ENCODE measurements at regions not wholly inside any gene's neighbourhood (a gene's known extent, or its start where the extent isn't known, plus 50 kb on each side); places are given as distances from the start of the nearest gene placed in this dataset.

GRCh38 chr1:87194271-87194774 lies 134.4 kb upstream of the LMO4 start:
- no peak overlapping the region for H3K27ac ChIP-seq
- no peaks in the 10 kb centered on the region for H3K9me3 ChIP-seq
- H3K27me3 ChIP-seq: no peaks in the 10 kb centered on the region
- H3K4me1 ChIP-seq: no peaks in the 10 kb centered on the region
- no peaks in the 10 kb centered on the region for H3K36me3 ChIP-seq
- intact Hi-C loops (cut with DNase I; ENCODE audit: low total_unique reads): no loop called here
- TF ChIP-seq CTCF (IDR thresholded peaks at IDR 0.05) (no peak), POLR2A (IDR thresholded peaks at IDR 0.05) (no peak)
- H3K4me3 ChIP-seq: no peak overlapping the region
- no peak for DNase-seq

- H3K27ac ChIP-seq: no peak overlapping the region
- DNase-seq: no peak
- H3K9me3 ChIP-seq: no peaks in the 10 kb centered on the region
- no peaks in the 10 kb centered on the region for H3K36me3 ChIP-seq
- no peaks in the 10 kb centered on the region for H3K27me3 ChIP-seq
- TF ChIP-seq CTCF (IDR thresholded peaks at IDR 0.05): no peak
- TF ChIP-seq POLR2A (IDR thresholded peaks at IDR 0.05): no peak
- intact Hi-C loops (cut with DNase I; ENCODE audit: low total_unique reads): no loop called here
- H3K4me1 ChIP-seq: no peaks in the 10 kb centered on the region
- no peak overlapping the region for H3K4me3 ChIP-seq
Measured at GRCh38 chr1:87194856-87195255, 133.8 kb upstream of the LMO4 start.

- Histone ChIP-seq H3K36me3 (no peaks in the 10 kb centered on the region), H3K4me3 (no peak overlapping the region), H3K9me3 (no peaks in the 10 kb centered on the region), H3K27ac (no peak overlapping the region), H3K4me1 (no peaks in the 10 kb centered on the region), H3K27me3 (no peaks in the 10 kb centered on the region)
- DNase-seq: no peak
- intact Hi-C loops (cut with DNase I; ENCODE audit: low total_unique reads): no loop called here
- no peak for TF ChIP-seq POLR2A (IDR thresholded peaks at IDR 0.05)
- no peak for TF ChIP-seq CTCF (IDR thresholded peaks at IDR 0.05)
Measured at GRCh38 chr1:87196110-87196827, 132.4 kb upstream of the LMO4 start.

GRCh38 chr1:87197156-87197555 lies 131.5 kb upstream of the LMO4 start:
- intact Hi-C loops (cut with DNase I; ENCODE audit: low total_unique reads): no loop called here
- Histone ChIP-seq H3K36me3 (no peaks in the 10 kb centered on the region), H3K9me3 (no peaks in the 10 kb centered on the region), H3K4me3 (no peak overlapping the region), H3K27ac (no peak overlapping the region), H3K27me3 (no peaks in the 10 kb centered on the region), H3K4me1 (no peaks in the 10 kb centered on the region)
- TF ChIP-seq CTCF (IDR thresholded peaks at IDR 0.05): no peak
- no peak for TF ChIP-seq POLR2A (IDR thresholded peaks at IDR 0.05)
- DNase-seq: no peak

- Histone ChIP-seq H3K4me1 (no peaks in the 10 kb centered on the region), H3K4me3 (no peak overlapping the region), H3K9me3 (no peaks in the 10 kb centered on the region), H3K27ac (no peak overlapping the region), H3K36me3 (no peaks in the 10 kb centered on the region), H3K27me3 (no peaks in the 10 kb centered on the region)
- TF ChIP-seq CTCF (IDR thresholded peaks at IDR 0.05) (no peak), POLR2A (IDR thresholded peaks at IDR 0.05) (no peak)
- intact Hi-C loops (cut with DNase I; ENCODE audit: low total_unique reads): no loop called here
- no peak for DNase-seq
Measured at GRCh38 chr1:87197641-87198040, 131.0 kb upstream of the LMO4 start.

Measured in uterus (tissue), 3 donors.